ENCODE measurements at regions not wholly inside any gene's neighbourhood (a gene's known extent, or its start where the extent isn't known, plus 50 kb on each side); places are given as distances from the start of the nearest gene placed in this dataset.

GRCh38 chr9:84393266-84393950, 52.9 kb upstream of the SLC28A3 start:
- no peak for DNase-seq (ENCODE audit: low read depth)
- TF ChIP-seq CTCF (IDR thresholded peaks at IDR 0.05; ENCODE audit: control insufficient read depth, insufficient read depth, low read depth, low read length, missing control alignments) = no peak
- no peak overlapping the region for H3K4me3 ChIP-seq (ENCODE audit: control insufficient read depth, low read depth, low read length)

DNA sequence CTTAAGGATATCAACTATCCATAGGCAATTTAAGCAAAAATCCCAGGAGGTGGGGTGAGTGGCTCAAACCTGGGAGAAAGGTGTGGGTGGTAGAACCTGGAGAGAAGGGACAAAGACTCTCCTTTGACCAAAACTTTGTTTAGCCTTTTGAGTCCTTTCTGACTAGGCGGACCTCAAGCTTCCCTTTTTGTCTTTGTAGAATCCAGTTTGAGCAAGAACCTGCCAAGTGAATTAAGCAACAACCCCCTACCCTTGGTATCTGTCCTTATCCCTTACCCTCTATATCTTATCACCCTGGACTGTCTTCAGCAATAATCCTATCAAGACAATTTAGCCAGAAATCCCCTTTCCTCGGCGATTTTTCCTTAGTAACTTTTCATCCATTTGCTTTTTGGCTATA, 53.5 kb upstream of the SLC28A3 start:
- no peak for DNase-seq (ENCODE audit: low read depth)
- no peak for TF ChIP-seq CTCF (IDR thresholded peaks at IDR 0.05; ENCODE audit: control insufficient read depth, insufficient read depth, low read depth, low read length, missing control alignments)
- H3K4me3 ChIP-seq (ENCODE audit: control insufficient read depth, low read depth, low read length) = no peak overlapping the region

DNA sequence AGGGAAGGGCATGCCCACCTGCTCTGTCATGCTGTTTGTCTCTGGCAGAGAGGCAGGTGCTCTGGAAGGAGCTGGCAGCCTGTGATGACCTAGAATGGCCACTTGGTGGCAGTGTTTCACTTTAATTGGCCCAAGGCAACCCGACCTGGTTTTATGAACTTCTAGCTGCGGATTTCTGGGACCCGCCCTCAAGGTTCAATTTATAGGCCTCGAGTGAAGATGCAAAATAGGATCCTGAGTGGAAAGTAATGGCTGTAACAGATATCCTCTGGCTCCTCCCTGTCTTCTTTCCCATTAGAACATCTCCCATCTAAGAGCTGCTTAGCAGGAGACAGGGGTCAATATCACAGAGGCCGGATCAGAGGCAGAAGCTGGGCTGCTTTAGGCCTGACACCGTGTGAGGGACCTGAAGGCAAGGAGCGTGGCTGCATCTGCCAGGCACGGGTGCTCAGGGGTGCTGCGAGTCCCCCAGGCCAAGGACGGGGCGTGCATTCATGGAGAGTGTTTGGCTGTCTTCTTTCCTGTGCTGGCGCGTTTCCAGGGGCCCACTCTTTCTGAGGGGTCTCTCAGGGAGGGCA, 56.7 kb upstream of the SLC28A3 start:
- TF ChIP-seq CTCF (IDR thresholded peaks at IDR 0.05; ENCODE audit: control insufficient read depth, insufficient read depth, low read depth, low read length, missing control alignments) = peak; percentile 79
- peak; percentile 31 for DNase-seq (ENCODE audit: low read depth)
- H3K4me3 ChIP-seq (ENCODE audit: control insufficient read depth, low read depth, low read length) = no peak overlapping the region

DNA sequence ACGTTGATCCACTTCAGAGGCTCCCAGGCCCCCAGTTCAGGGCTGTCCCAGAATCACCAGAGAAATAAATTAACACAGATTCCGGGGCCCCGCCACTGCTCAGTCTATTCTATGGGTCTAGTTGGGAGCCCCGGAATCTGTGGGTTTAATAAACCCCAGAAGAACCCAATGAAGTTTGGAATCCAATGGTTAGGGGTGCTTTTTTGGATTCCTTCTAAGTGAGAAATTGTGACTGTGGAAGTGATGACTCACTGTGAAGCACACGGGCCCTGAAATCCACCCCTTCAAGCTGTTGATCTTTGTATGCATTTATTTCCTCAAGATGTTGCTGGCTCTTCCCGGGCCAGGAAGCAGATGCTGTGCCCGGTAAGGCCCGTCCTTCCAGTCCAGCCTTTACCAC, 57.3 kb upstream of the SLC28A3 start:
- peak; percentile 44 for DNase-seq (ENCODE audit: low read depth)

GRCh38 chr9:84402517-84402916, 62.0 kb upstream of the SLC28A3 start:
- no peak for DNase-seq (ENCODE audit: low read depth)
- no peak for TF ChIP-seq CTCF (IDR thresholded peaks at IDR 0.05; ENCODE audit: control insufficient read depth, insufficient read depth, low read depth, low read length, missing control alignments)
- H3K4me3 ChIP-seq (ENCODE audit: control insufficient read depth, low read depth, low read length) = no peak overlapping the region

More for the DNA sequence above, 57.3 kb upstream of the SLC28A3 start:
- no peak for TF ChIP-seq CTCF (IDR thresholded peaks at IDR 0.05; ENCODE audit: control insufficient read depth, insufficient read depth, low read depth, low read length, missing control alignments)
- no peak overlapping the region for H3K4me3 ChIP-seq (ENCODE audit: control insufficient read depth, low read depth, low read length)

DNA sequence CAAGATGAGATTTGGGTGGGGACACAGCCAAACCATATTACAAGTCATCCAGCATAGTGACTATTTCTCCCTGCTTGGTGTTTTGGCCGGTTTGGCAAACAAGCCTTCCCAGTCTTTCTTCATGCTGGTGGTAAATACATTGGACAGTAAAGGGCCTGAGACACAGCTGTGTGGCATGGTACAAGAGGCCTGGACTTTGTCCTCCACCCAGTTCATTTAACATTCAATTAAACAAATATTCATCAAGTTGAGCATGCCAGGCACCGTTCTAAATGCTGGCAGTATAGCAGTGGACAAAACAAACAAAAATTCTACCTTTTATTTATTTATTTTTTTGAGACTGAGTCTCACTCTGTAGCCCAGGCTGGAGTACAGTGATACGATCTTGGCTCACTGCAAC, 62.7 kb upstream of the SLC28A3 start:
- DNase-seq (ENCODE audit: low read depth) = no peak
- no peak for TF ChIP-seq CTCF (IDR thresholded peaks at IDR 0.05; ENCODE audit: control insufficient read depth, insufficient read depth, low read depth, low read length, missing control alignments)
- no peak overlapping the region for H3K4me3 ChIP-seq (ENCODE audit: control insufficient read depth, low read depth, low read length)

Data from AG09309 (cell line).